ENCODE measurements at regions not wholly inside any gene's neighbourhood (a gene's known extent, or its start where the extent isn't known, plus 50 kb on each side); places are given as distances from the start of the nearest gene placed in this dataset.

GRCh38 chr2:146468578-146468977 lies 1376.3 kb upstream of the ACVR2A start:
- Histone ChIP-seq H3K27ac (ENCODE audit: poor library complexity, severe bottlenecking) (no peak overlapping the region), H3K4me3 (ENCODE audit: severe bottlenecking) (no peak overlapping the region), H3K27me3 (ENCODE audit: insufficient read depth, poor library complexity, severe bottlenecking) (no peaks in the 10 kb centered on the region), H3K4me1 (ENCODE audit: insufficient read depth, poor library complexity, severe bottlenecking) (no peaks in the 10 kb centered on the region), H3K36me3 (ENCODE audit: low read depth) (no peaks in the 10 kb centered on the region), H3K9me3 (ENCODE audit: severe bottlenecking) (no peaks in the 10 kb centered on the region)
- DNase-seq (ENCODE audit: low spot score) (no peak), ATAC-seq (ENCODE audit: low read depth) (no peak)
- TF ChIP-seq CTCF (IDR thresholded peaks at IDR 0.05; ENCODE audit: poor library complexity, severe bottlenecking) = no peak

GRCh38 chr2:146467425-146467824 lies 1377.4 kb upstream of the ACVR2A start:
- DNase-seq (ENCODE audit: low spot score) = no peak

GRCh38 chr2:146465460-146465859 lies 1379.4 kb upstream of the ACVR2A start:
- DNase-seq (ENCODE audit: low spot score) = no peak
- no peak for ATAC-seq (ENCODE audit: low read depth)
- Histone ChIP-seq H3K27me3 (ENCODE audit: insufficient read depth, poor library complexity, severe bottlenecking) (no peaks in the 10 kb centered on the region), H3K4me1 (ENCODE audit: insufficient read depth, poor library complexity, severe bottlenecking) (no peaks in the 10 kb centered on the region), H3K36me3 (ENCODE audit: low read depth) (no peaks in the 10 kb centered on the region), H3K27ac (ENCODE audit: poor library complexity, severe bottlenecking) (no peak overlapping the region), H3K4me3 (ENCODE audit: severe bottlenecking) (no peak overlapping the region), H3K9me3 (ENCODE audit: severe bottlenecking) (no peaks in the 10 kb centered on the region)
- no peak for TF ChIP-seq CTCF (IDR thresholded peaks at IDR 0.05; ENCODE audit: poor library complexity, severe bottlenecking)

More at GRCh38 chr2:146467425-146467824, 1377.4 kb upstream of the ACVR2A start:
- no peak for ATAC-seq (ENCODE audit: low read depth)
- no peaks in the 10 kb centered on the region for H3K36me3 ChIP-seq (ENCODE audit: low read depth)
- H3K9me3 ChIP-seq (ENCODE audit: severe bottlenecking) = no peaks in the 10 kb centered on the region
- no peaks in the 10 kb centered on the region for H3K4me1 ChIP-seq (ENCODE audit: insufficient read depth, poor library complexity, severe bottlenecking)
- no peak for TF ChIP-seq CTCF (IDR thresholded peaks at IDR 0.05; ENCODE audit: poor library complexity, severe bottlenecking)
- H3K27ac ChIP-seq (ENCODE audit: poor library complexity, severe bottlenecking) = no peak overlapping the region
- no peaks in the 10 kb centered on the region for H3K27me3 ChIP-seq (ENCODE audit: insufficient read depth, poor library complexity, severe bottlenecking)
- H3K4me3 ChIP-seq (ENCODE audit: severe bottlenecking) = no peak overlapping the region

GRCh38 chr2:146461068-146461467 lies 1383.8 kb upstream of the ACVR2A start:
- ATAC-seq (ENCODE audit: low read depth) = no peak
- DNase-seq (ENCODE audit: low spot score) = no peak

More at GRCh38 chr2:146461068-146461467, 1383.8 kb upstream of the ACVR2A start:
- no peak overlapping the region for H3K27ac ChIP-seq (ENCODE audit: poor library complexity, severe bottlenecking)
- no peaks in the 10 kb centered on the region for H3K27me3 ChIP-seq (ENCODE audit: insufficient read depth, poor library complexity, severe bottlenecking)
- H3K4me1 ChIP-seq (ENCODE audit: insufficient read depth, poor library complexity, severe bottlenecking) = no peaks in the 10 kb centered on the region
- no peak for TF ChIP-seq CTCF (IDR thresholded peaks at IDR 0.05; ENCODE audit: poor library complexity, severe bottlenecking)
- H3K36me3 ChIP-seq (ENCODE audit: low read depth) = no peaks in the 10 kb centered on the region
- H3K9me3 ChIP-seq (ENCODE audit: severe bottlenecking) = no peaks in the 10 kb centered on the region
- no peak overlapping the region for H3K4me3 ChIP-seq (ENCODE audit: severe bottlenecking)

Measured in RWPE2 (cell line).